Heart right ventricle (tissue), 16 donors: ENCODE measurements at regions not wholly inside any gene's neighbourhood (a gene's known extent, or its start where the extent isn't known, plus 50 kb on each side); places are given as distances from the start of the nearest gene placed in this dataset.
A peak's percentile ranks its signal among the peaks of the same experiment; 100 is the strongest.

Experiments used
- ATAC-seq, 8 donors: fragments of 200-7000 bp; cut with Tn5 transposase; one replicate each; pipeline ENCODE4 v1.9.1; 2020; ENCODE audit warnings: mild to moderate bottlenecking in 8 of 8, moderate library complexity in 8 of 8, moderate number of reproducible peaks in 1 of 8
- DNase-seq, 2 donors: peaks; one replicate each; pipeline ENCODE4 v3.0.0-alpha.2; 2020
- H3K27ac ChIP-seq, 10 donors: fragments of 200-600 bp; sonication (generic) in 2 of 10; one replicate each; pipeline versions ENCODE4 v1.5.0 to v1.8.0; 2020 to 2022; ENCODE audit warnings: mild to moderate bottlenecking in 3 of 10
- H3K27me3 ChIP-seq, 7 donors: fragments of 200-600 bp; one replicate each; pipeline ENCODE4 v1.8.0; 2021 to 2022; ENCODE audit warnings: mild to moderate bottlenecking in 2 of 7
- H3K36me3 ChIP-seq, 9 donors: fragments of 200-600 bp; sonication (generic) in 1 of 9; one replicate each; pipeline versions ENCODE4 v1.5.0 to v1.8.0; 2020 to 2022; ENCODE audit warnings: mild to moderate bottlenecking in 2 of 9
- H3K4me1 ChIP-seq, 9 donors: fragments of 200-600 bp; sonication (generic) in 1 of 9; one replicate each; pipeline versions ENCODE4 v1.5.0 to v1.8.0; 2020 to 2022; ENCODE audit warnings: mild to moderate bottlenecking in 4 of 9
- H3K4me3 ChIP-seq, 10 donors: fragments of 200-600 bp; sonication (generic) in 2 of 10; one replicate each; pipeline versions ENCODE4 v1.5.0 to v1.8.0; 2020 to 2022; ENCODE audit warnings: mild to moderate bottlenecking in 7 of 10, moderate library complexity in 2 of 10
- H3K9me3 ChIP-seq, 11 donors: fragments of 200-600 bp in 10 of 11; sonication (generic) in 2 of 11; one replicate each; pipeline versions ENCODE4 v1.5.0 to v1.8.0; 2013 to 2022; ENCODE audit warnings: mild to moderate bottlenecking in 2 of 11, control low read depth in 1 of 11, moderate library complexity in 1 of 11
- WGBS, 2 donors: extraction: QIAGEN DNeasy Blood & Tissue Kit; methylation state at CpG; one replicate each; pipeline ENCODE4 v1.1.7; 2013; ENCODE audit warnings: inconsistent platforms in 1 of 2; 5-methylcytosine and 5-hydroxymethylcytosine counted together
- intact Hi-C, 10 donors: fragments of 100-400 bp; cut with DNase I; formaldehyde crosslinking; loops; one replicate each; pipeline versions ENCODE4 v1.11.1 to v1.14.2; 2022
- TF ChIP-seq, protein P1 (sequence below), 9 donors: fragments of 200-600 bp; sonication (generic) in 2 of 9; IDR thresholded peaks; one replicate each; pipeline versions ENCODE4 v1.5.0 to v1.8.0; 2021 to 2022; ENCODE audit warnings: antibody characterized with exemption in 9 of 9, mild to moderate bottlenecking in 5 of 9, moderate library complexity in 1 of 9
- donor health status: Arrhythmogenic right ventricular cardiomyopathy.
- donor health status: ischemic (EF 13 %, LVEDD 7.1; RV severe dilation, severe dysfunction).
- donor health status: healthy with polysubstance abuse.
- donor health status: DM: no; HTN: yes; CAD: no.
- donor health status: DM: no; HTN: no; CAD: no.
- donor health status: ischemic (EF 25% LVEDD 6.9; RV normal size, moderate dysfunction).
- donor health status: ischemic (EF 25% LVEDD 5.7; RV mildly dilated, moderate dysfunction).
- donor health status: healthy.
- donor health status: DM: yes; HTN: yes; CAD: no.
- donor health status: Ischemic cardiomyopathy.
- donor health status: ischemic (EF 35%, LVEDD 5.7; RV mildly dilated, moderate dysfunction).
- donor health status: nonischemic (EF 11% LVEDD 7.7; RV severe dilation, severe dysfunction).
- donor health status: DM: yes; HTN: yes; CAD: no.
- donor health status: PGD.
- donor health status: ischemic (EF 29% LVEDD 5.4; RV normal size, mild dysfunction).
- donor health status: nonischemic (EF 23%, LVEDD 6.1; RV moderate dilation, normal function).

DNA sequence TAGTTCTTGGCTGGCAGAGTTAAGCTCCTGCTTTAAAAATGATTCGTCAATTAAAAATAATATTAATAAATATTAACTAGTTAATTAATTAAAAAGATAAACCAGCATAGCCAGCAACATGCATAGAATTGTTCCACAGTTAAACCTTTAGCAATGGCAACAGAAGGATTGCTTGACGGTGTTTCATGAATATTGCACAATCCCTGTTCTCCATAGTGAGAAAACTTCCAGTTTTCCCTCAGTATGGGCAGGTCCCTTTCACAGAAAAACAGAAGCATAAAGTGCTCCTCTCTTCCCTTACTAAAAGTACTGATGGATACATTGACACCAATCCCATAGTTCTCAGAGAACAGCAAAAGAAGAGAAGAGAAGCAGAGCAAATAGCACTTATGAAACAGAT lies 71.4 kb upstream of the CAST start:
- H3K36me3 ChIP-seq, result no peaks in the 10 kb centered on the region
- DNase-seq (no peak), ATAC-seq (no peak)
- TF ChIP-seq, protein P1, sequence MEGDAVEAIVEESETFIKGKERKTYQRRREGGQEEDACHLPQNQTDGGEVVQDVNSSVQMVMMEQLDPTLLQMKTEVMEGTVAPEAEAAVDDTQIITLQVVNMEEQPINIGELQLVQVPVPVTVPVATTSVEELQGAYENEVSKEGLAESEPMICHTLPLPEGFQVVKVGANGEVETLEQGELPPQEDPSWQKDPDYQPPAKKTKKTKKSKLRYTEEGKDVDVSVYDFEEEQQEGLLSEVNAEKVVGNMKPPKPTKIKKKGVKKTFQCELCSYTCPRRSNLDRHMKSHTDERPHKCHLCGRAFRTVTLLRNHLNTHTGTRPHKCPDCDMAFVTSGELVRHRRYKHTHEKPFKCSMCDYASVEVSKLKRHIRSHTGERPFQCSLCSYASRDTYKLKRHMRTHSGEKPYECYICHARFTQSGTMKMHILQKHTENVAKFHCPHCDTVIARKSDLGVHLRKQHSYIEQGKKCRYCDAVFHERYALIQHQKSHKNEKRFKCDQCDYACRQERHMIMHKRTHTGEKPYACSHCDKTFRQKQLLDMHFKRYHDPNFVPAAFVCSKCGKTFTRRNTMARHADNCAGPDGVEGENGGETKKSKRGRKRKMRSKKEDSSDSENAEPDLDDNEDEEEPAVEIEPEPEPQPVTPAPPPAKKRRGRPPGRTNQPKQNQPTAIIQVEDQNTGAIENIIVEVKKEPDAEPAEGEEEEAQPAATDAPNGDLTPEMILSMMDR (IDR thresholded peaks at IDR 0.05), result no peak
- H3K4me1 ChIP-seq, result peaks cover 0 to under 1% (median 0%) of the 10 kb centered on the region in 9 donors
- 87 to 91% methylated on average over 2 of the region's 2 CpGs for WGBS, 2 donors
- H3K4me3 ChIP-seq, result no peak overlapping the region
- H3K9me3 ChIP-seq, result no peaks in the 10 kb centered on the region
- no peak overlapping the region for H3K27ac ChIP-seq
- intact Hi-C loops, result no loop called here
- no peaks in the 10 kb centered on the region for H3K27me3 ChIP-seq

DNA sequence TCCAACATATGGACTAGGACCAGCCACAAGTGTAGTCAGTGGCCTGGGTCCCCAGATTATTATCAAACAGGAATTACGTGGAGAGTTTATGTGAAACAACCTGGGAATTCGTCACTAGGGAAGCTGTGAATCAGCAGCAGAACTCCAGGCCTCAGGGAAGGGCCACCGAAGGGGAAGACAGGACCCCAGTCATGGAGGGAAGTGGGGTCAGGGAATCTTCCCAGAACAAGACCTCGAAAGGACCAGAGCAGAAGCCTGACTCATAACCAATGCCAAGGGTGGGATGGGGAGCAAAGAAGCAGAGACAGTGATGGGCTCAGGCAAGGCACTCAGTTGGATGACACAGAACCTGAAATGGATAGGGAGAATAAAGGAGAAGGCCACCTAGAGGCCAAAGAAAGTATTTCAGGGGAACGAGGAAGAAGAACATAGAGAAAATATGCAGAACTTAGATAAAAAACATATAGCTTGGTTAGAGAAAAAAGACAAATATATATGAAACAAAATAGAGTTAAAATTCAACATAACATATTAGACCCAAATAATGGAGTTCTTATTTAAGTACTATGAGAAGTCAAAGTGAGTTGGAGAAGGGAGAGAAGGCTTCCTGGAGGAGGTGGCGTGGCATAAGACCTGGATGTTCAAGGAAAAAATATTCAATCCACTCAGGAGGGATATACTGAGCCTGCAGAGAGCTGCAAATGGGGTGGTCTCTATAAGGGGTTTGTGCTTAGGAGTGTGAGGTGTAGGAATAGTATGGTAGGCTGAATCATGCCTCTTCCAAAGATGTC lies 66.7 kb upstream of the CAST start:
- no peaks in the 10 kb centered on the region for H3K36me3 ChIP-seq
- H3K9me3 ChIP-seq, result no peaks in the 10 kb centered on the region
- WGBS, 2 donors, result 85 to 87% methylated on average over 6 of the region's 6 CpGs
- H3K27ac ChIP-seq, result no peak overlapping the region
- ATAC-seq (no peak), DNase-seq (no peak)
- no peak overlapping the region for H3K4me3 ChIP-seq
- peaks cover 0 to 3% (median 0%) of the 10 kb centered on the region in 7 donors for H3K27me3 ChIP-seq
- TF ChIP-seq, protein P1 (IDR thresholded peaks at IDR 0.05), result peak in 8 of 9 donors; percentile 12 to 41 (median 26)
- intact Hi-C loops, result loop anchor here in 1 of 10 donors (5.0 kb wide), 1 partner anchor 248 kb away; no protein-coding TSS in a partner anchor
- peaks cover 0 to 8% (median 0%) of the 10 kb centered on the region in 9 donors for H3K4me1 ChIP-seq

DNA sequence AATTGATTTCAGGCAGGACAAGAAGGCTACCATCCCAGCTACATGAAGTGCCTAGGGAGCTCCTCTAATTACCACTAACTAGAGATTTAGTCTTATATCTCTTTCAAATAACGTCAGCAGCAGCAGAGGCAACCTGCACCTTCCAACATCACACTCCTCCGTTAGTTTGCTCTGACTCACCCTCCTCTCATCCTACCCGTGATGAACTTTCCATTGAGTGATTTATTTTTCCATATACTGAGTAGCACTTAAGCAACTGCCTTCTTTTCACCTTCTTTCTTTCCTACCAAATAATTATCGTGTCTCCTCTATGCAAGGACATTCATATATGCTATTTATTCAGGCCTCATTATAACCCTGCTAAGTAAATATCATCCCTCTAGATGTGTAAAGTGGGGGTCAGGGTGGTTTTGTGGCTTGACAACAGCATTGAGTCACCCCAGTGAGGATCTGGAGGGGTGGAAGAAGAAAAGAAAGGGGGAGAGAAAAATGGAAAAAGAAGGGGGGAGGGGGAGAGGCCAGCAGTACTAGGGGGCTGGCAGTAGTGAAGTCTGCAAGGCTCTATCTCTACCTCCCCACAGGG lies 64.6 kb upstream of the CAST start:
- peaks cover 0 to 10% (median 0%) of the 10 kb centered on the region in 7 donors for H3K27me3 ChIP-seq
- DNase-seq, result no peak
- intact Hi-C loops, result loop anchor here in 1 of 10 donors (5.0 kb wide), 1 partner anchor 250 kb away; no protein-coding TSS in a partner anchor
- ATAC-seq, result no peak
- no peaks in the 10 kb centered on the region for H3K36me3 ChIP-seq
- TF ChIP-seq, protein P1 (IDR thresholded peaks at IDR 0.05), result no peak
- WGBS, 2 donors, result 83 to 86% methylated on average over 4 of the region's 4 CpGs
- peaks cover 0 to 20% (median 4%) of the 10 kb centered on the region in 9 donors for H3K4me1 ChIP-seq
- H3K4me3 ChIP-seq, result no peak overlapping the region
- H3K27ac ChIP-seq, result no peak overlapping the region
- no peaks in the 10 kb centered on the region for H3K9me3 ChIP-seq

DNA sequence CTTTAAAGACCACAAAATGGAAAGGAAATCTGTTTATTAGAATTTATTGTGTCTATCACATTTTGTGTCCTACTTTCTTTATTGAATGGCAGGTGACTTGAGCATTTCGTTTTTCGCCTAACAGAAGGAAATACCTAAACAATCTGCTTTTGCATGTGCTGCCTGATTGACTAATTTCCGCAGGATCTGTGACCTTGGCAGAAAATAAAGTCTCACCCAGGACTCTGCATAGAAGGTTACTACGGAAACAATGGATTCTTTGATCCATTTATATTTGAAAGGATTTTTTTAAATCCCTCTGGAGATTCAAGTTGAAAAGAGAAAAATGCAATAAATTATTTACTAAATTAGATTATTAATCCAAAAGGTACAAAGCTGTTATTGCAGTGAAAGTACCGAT lies 61.0 kb upstream of the CAST start:
- TF ChIP-seq, protein P1 (IDR thresholded peaks at IDR 0.05), result no peak
- peak overlapping the region in 3 of 10 donors; percentile 16 to 29 (median 19) for H3K4me3 ChIP-seq
- 41 to 54% methylated on average over 5 of the region's 5 CpGs for WGBS, 2 donors
- ATAC-seq (peak in 5 of 8 donors; percentile 35 to 84 (median 68)), DNase-seq (no peak)
- no peaks in the 10 kb centered on the region for H3K9me3 ChIP-seq
- H3K4me1 ChIP-seq, result peaks cover 0 to 17% (median 4%) of the 10 kb centered on the region in 9 donors
- H3K27ac ChIP-seq, result peak overlapping the region in 1 of 10 donors; percentile 6
- peaks cover 0 to 10% (median 0%) of the 10 kb centered on the region in 7 donors for H3K27me3 ChIP-seq
- intact Hi-C loops, result loop anchor here in 9 of 10 donors (1.0 to 10.0 kb wide), 11 partner anchors 226 to 959 kb away; no protein-coding TSS in a partner anchor
- no peaks in the 10 kb centered on the region for H3K36me3 ChIP-seq
